HG03060 (cell line): ENCODE measurements at regions not wholly inside any gene's neighbourhood (a gene's known extent, or its start where the extent isn't known, plus 50 kb on each side); places are given as distances from the start of the nearest gene placed in this dataset.

Experiments
- ATAC-seq: cut with Tn5 transposase; IDR thresholded peaks from one replicate; pipeline ENCODE4 v1.9.1; 2021; ENCODE audit warnings: low read depth, moderate number of reproducible peaks; ENCODE audit not compliant: unreplicated experiment

DNA sequence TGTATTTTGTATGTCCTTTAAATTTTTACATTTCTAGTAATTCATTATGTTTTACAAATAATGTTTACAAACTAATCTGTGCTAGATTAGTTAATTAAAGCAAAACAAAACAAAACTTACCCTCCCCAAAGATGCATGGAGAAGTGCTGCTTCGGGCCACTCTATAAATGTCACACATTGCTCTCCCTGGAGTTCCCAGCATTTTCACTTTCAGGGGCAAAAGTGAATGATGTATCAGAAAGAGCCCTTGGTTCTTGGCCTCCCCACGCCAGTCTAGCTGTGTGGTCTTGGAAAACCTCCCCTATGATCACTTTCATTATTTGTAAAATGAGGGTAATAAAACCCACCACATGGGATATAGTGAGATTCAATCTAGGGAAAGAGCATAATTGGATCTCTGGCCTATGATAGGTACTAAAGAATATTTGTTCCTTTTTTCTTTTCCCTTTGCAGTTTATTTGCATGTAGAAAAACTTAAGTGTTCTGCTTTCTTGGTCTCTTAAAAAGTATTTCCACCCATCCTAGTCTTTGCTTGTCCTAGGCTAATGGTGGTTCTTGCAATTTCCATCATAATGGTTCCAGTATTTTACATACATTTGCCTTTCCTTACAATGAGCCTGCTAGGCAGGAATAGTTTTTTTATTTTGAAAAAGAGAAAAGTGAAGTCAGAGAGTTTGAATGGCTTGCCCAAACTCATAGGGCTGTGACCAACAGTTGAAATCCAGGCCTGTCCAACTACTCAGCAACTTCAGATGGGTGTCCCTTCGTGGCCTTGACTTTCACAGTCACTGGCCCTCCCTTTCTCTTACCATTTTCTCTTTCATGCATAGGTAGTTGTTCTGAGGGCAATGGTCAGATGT lies 184.5 kb upstream of the KLF4 start:
- no peak for ATAC-seq

DNA sequence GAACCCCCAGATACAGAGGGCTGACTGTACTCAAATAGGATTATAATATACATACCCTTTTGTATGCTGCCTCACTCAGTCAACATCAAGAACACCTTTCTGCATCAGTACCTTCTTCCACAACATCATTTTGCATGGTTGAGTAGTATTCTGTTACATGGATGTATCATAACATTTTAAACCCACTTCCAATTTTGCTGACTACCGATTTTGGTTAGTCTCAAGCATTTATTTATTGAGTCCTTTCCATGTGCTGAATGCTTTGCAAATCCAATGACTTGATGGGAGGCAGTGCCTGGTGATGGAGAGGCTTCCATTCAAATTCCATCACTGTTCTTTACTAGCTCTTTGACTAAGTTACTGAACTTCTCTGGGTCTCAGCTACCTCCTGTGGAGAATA lies 182.0 kb upstream of the KLF4 start:
- no peak for ATAC-seq

DNA sequence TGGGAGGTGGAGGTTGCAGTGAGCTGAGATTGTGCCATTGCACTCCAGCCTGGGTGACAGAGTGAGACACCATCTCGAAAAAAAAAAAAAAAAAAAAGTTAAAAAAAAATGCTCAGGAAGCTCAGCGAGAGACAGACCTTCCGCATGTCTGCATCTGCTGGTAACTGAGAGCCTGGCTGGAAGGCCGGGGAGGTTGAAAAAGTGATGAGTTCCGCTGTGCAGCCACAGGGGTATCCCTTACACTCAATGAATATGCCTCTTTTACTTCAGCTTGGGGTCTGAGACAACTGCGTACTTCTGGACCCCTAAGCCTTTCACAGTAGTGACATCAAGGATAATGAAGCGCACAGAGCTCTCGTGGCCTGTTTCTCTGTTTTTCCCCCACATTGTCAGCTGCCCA lies 179.9 kb upstream of the KLF4 start:
- ATAC-seq = no peak

DNA sequence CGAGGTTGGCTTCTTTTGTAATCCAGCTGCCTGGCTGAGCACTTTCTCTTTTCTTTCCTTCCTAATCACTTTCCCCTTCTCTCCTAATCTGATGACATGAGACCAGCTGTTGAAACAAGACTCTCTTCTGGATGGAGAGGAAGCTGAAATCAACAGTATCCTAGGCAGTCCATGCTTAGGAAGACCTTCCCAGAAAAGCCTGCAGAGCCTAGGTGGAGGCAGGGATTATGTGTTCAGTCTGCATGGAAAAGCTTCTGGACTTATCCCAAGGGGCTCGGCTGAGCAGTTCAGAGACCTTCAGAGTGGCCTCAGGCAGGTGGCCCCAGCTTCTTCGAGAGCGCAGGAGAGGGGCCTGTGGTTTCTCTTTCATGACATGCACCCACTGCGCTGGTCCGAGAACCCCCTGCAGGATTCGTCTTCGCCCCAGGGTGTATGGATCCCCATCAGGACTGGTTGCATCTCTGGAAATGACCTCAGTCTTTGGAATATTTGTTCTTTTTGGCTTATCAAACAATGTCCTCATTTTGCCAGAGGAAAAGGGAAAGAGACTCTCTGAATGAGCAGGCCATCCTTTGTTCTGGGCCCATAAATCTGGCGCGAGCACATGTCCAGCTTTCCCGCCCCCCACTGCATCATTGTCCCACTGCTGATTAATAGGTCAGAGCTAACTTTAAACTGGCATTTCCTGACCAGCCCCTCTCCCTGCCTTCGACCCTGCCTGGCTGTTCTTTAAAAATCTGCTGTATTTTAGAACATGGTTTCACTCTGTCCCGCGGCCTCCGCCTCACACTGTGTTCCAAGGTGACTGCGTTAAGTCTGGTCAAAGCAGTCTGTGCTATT lies 177.9 kb upstream of the KLF4 start:
- no peak for ATAC-seq

DNA sequence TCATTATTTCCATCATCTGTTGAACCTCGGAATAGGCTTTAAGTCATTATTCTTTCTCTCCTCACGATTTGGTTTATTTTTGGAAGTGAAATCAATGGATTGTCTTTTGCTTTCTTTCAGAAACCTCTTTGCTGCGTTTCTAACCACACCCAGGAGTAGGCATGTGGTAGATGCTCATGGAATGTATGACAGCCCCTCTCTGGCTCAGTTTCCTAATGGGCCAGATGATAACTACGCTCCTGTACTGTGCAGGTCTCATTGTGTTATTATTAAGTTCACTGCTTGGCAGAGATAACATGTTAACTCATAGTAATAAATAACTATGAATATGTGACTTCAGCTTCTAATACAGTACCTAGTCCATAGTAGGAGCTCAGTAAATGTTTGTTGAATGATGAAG lies 175.5 kb upstream of the KLF4 start:
- no peak for ATAC-seq

DNA sequence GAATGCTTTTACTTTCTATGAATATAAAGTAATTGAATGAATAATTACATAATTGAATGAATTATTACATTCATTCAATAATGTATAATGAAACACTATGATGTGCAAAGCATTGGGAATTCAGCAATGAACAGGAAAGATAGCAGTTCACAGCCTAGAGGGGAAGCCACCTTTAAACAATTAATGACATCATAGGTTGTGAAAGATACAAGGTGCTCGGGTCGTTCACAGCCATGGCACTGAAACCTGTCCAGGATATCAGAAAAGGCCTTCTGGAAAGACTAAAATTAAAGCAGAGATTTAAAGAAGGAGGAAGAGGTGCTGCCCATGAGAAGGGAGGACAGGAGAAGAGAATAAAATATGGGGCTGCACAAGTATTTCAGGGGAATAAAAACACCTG lies 171.4 kb upstream of the KLF4 start:
- ATAC-seq = no peak

DNA sequence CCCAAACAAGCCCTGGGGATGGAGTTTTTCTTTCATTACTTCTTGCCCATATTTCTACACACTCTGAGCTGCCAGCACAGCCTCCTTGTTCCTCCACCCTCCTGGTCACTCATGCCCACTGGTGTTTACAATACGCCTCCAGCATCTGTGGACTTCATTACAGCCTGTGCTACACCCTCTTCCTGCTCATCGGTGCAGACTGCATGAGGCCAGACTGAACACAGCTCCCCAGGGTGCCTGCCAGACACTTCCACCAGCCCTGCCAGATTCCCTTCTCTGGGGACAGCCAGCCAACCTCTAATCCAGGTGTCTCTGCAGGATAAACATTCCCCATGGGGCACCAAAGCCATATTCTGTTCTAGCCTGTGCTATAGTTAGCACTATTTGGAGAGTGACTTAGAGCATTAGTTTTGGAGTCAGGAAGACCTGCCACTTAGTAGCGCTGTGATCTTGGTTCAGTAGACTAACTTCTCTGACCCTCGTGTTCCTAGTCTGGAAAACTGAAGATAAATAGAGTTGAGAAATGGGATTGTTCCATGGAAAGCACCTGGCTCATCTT lies 163.8 kb upstream of the KLF4 start:
- no peak for ATAC-seq

DNA sequence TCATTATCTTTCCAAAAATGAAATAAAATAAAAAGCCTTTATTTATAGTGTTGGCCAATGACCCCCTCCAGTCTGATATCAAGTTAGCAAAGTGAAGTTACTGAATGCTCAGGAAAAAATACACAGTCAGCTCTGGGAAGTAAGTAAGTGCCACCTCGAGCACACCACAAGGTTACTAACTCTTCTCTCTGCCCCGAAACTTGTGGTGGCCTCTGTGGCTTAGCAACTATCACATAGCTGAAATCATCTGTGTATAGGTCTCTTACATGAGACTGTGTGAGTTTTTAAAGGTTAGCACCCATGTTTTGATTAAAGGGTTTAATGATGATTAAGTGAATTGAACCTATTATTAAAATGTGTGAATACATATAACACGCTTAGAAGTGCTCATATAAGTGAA lies 161.4 kb upstream of the KLF4 start:
- no peak for ATAC-seq

DNA sequence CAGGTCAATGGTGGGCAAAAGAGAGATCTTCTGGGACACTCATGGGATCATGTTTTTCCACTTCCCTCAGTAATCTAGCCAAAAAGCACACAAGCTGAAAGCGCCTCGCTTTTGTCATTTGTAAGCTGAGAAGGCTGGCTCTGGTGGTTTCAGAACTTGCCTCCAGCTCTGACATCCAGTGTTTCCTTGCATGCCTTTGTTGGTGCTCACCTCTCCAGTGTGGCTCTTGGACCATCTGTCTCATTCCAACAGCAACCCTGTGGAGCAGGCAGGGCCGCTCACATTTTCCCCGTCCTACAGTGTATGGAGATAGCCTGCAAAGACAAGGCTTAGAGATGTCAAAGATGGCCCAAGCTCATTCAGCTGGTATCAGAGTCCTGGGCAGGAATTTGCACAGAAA lies 160.8 kb upstream of the KLF4 start:
- no peak for ATAC-seq

DNA sequence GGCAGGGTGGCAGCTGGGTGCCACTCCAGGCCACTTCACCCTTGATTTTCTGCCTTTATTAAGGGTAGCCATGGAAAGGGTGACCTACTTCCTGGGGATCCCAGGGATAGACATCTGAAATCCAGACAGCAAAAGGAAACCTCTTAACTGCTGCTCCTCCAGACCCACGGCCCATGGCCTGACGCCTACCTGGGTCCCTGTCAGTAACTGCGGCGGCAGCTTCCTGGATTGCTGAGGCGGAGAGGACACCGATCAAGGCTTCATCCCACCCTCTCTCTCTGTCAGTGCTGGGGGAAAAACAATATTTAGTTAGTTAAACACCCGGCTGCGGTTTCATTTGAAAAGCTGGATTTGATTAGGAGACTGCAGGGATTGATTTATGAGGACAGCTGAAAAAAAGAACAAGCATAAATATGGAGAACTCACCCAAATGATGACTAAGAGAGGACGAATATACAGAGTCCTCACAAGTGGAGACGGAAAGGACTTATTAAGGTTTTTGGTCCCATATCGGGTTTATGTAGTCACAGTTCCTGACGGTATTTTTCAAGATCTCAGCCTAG lies 158.7 kb upstream of the KLF4 start:
- ATAC-seq = no peak

DNA sequence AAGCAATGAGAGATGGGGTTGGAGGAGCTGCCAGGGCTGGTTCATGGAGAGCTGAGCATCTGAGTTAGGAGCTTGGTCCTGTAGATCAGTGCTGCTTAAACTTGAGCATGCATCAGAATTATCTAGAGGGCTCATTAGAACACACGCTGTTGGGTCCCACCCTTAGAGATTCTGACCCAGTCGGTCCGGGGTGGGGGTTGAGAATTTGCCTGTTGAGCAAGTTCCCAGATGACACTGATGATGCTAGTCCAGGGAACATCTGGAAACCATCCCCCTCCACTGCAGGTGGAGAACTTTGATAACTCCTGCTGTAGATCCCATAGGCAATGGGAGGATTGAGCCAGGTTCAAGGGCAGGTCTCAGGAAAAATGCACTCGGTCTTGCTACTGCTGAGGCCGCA lies 158.0 kb upstream of the KLF4 start:
- ATAC-seq = no peak

DNA sequence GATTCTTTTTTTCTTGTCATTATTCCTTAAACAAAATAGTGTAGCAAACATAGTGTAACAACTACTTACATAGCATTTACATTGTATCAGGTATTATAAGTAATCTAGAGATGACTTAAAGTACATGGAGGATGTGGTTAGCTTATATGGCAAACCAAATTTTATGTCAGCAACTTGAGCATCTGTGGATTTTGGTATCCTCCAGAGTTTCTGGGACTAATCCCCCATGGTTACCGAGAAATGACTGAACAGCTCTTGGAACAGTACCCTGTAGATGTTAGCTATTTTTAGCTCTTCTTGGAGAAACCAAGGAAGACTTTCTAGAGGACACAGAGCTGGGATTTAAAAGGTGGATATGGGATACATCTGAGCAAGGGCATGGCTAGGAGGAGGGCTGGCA lies 157.6 kb upstream of the KLF4 start:
- ATAC-seq = no peak

DNA sequence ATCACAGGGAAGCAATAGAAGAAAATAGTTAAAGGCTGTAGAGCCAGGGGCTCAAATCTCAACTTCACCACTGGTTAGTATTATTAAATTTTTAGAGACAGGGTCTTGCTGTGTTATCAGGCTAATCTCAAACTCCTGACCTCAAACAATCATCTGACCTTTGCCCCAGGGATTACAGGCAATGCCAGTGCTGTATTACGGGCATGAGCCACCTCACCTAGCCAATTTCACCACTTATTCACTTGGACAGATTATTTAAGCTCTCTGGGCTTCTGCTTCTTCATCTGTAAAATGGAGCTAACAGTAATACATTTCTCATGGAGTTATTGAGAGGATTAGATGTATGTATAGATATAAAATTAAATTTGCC lies 155.9 kb upstream of the KLF4 start:
- ATAC-seq = no peak

DNA sequence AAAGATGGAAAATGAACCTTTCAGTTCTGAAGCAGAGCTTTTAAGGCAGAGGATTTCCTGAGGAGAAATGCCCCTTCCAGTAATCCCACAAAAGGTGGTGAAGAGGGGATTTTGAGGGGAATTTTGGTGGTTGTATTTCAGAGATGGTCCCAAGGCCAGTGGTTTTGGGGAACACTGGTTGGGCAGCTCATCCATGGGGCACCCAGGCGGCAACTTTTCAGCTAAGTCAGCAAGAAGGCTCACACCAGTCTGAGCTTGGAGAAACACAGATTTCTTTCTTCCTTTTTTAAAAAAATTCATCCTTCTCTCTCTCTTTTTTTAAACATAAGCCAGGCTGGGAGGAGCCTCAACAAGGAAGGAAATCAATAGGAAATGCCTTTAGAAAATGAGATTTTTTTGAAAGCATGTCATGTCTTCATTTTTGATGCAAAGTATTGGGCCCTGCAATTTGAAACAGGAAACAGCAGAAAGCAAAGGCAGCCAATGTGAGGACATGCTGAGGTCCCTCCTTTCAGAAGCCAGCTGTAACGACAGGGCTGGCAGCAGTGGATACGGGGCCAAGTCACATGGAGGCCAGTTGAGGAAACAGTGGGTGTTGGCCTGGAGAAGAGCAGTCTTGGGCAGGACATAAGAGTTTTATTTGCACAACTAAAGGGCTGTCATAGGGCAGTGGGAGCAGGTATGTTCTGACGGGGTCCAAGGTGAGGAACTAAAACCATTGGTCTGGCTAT lies 155.3 kb upstream of the KLF4 start:
- ATAC-seq = no peak

DNA sequence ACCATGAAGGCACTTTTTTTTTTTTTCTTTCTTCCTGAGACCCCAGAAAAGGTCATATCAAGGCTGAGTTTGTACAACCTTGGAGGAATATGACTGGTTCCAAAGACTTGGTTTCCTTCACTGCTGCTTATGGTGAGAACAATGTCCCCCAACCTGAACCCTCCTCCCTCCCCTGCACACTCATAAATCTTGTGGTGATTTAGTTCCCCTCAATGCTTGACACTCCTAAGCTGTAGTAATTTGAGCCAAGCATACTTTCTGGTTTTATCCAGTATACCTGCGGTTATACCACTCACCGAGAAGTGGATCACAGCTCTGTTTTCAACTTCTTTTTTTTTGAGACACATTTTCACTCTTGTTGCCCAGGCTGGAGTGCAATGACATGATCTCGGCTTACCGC lies 149.9 kb upstream of the KLF4 start:
- no peak for ATAC-seq

DNA sequence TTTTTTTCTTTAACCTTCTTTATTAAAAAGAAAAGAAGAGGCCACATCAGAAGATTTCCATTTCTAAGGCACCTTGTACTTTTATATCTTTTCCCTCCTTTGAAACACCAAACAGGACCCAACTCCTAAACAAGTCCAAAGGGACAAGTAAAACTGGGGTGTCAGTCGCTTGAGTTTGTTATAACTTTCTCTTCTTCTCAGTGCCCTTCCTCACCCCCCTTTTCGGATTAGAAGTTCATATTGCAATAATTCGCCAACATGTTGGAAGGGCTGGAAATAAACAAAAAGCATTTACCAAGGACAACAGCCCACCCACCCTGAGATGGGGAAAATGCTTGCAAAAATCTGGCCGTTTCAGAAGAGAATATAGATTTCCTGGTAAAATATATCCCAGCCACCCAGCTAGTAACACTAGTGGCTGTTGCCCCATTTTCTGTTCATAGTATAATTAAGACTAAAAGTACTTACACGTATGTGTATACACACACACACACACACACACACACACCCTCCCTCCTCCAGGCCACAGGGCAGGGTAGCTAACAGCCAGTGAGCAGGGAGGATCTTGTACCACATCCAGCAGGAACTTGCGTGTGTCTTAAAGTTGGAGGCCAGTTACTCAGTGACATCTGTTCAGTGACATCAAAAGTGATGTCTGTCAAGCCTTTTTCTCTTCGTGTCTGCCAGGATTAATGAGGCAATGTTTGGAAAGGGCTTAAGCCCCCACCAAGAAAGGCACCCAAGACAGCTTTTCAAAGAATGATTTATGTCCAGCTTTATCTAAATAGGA lies 149.1 kb upstream of the KLF4 start:
- ATAC-seq = no peak

DNA sequence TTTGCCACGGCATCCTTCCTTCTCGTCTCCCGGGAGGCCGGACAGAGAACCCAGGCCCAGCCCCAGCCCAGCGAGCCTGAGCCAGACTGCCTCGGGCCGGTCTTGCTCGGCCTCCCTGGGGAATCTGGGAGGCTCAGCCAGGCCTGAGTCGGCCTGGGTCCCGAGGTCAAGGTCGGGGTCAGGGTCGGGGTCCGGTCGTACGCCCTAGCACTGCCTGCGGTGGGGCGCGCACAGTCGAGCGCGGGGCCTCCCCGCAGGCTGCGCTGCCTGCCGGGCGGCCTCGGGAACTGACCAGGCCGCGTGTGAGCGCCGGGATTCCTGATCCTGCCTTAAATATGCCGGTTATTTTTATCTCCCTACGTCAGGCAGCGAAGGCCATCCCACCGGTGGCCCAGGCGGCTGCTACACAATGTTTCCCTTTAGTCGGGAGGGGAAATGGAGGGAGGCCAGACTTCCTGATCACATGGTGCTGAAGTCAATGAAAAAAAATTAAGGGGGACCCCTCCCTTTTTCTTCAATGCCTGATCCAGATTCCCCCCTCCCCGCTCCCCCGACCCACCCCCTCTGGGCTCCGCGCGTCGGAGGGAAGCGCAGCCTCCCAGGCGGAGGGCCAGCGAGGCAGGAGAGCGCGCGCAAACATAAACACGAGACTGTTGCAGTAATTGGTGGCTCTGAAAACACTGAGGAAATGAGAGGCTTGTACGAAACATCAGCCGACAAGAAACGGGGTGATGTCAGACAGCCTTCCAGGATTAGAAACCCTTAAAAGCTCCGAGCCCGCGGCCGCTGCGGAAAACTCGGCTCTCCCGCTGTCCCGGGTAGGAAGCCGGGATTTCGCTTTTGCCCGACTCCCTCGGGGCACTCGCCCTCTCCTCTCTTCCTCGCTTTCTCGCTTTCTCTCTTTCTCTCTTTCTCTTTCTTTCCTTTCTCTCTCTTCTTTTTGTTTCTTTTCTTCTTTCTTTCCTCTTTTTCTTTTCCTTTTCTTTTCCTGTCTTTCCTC lies 148.2 kb upstream of the KLF4 start:
- no peak for ATAC-seq

DNA sequence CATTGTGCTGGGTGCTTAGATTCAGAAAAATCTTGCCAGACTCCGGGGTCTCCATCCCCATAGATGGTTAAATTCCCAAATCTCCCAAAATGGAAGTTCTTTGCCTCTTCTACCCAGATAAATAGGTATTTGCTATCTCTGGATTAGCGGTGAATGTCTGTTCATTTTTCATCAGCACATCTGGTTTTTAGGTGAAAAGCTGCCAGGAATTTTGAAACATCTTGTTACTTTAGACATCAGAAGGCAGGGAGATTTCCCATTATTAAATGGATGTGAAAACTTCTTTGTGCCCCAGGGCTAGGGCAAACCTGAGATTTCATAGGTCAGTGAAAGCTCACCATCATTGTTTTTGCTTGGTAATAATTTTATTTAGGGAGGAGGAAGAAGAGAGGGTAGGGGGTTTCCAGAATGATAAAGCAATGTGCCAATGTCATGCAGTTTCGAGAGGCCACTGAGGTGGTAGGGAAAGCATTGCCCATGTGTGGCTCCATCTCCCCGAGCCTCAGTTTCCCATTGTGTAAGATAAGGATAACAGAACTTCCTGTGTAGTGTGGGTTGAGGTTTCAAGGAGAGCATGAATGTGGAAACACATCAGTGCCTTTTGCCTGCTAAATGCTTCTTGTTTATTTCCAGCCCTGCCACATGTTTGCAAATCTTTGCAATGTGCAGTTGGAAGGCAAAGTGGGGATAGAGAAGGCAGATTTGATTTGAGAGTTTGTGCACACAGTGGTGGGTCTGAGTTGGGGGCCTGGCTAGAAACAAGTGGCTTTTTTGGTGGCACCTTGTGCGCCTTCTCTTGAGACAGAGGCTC lies 147.2 kb upstream of the KLF4 start:
- ATAC-seq = no peak
